SW 1271 (cell line): ENCODE measurements at regions not wholly inside any gene's neighbourhood (a gene's known extent, or its start where the extent isn't known, plus 50 kb on each side); places are given as distances from the start of the nearest gene placed in this dataset.

Experiments
- DNase-seq, 2 experiments: peaks; one replicate each; lab custom pipeline; 2025; lab: John Stamatoyannopoulos, UW

DNA sequence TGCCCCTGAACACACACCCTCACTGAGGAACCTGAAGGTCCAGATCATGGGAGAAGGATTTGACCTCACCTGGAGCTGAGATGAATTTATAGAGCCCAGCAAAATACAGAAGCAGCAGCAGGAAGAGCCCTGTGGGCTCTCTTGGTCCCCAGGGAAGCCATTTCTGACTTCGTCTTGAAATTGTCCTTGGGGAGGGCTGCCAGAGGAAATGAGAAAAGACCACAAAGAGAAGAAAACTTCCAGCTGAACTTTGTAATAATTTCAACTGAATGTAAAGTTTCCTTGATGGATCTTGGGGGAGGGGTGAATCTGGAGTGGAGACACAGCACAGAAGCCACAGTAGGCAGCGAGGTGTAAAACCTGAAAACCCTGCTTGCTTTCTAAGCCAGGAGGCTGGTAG is 500.9 kb upstream of the NXPH2 start:
- DNase-seq: no peak

DNA sequence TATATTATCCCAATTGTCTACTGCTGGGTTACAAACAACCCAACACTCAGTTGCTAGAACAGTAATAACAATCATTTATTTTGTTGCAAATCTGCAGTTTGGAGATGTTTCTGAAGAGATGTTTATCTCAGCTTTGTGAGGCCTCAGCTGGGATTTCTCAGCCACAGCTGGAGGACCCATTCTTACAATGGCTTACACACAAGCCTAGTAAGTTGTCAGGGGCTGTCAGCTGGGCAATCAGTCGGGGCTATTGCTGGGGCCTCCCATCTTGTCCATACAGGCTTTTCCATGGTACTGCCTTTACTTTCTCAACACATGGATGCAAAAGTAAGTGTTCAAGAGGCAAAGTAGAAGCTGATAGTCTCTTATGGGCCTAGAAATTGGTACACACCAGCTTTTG is 491.7 kb upstream of the NXPH2 start:
- DNase-seq: no peak

- no peak for DNase-seq
Measured at GRCh38 chr2:139271149-139271548, 491.0 kb upstream of the NXPH2 start.

DNA sequence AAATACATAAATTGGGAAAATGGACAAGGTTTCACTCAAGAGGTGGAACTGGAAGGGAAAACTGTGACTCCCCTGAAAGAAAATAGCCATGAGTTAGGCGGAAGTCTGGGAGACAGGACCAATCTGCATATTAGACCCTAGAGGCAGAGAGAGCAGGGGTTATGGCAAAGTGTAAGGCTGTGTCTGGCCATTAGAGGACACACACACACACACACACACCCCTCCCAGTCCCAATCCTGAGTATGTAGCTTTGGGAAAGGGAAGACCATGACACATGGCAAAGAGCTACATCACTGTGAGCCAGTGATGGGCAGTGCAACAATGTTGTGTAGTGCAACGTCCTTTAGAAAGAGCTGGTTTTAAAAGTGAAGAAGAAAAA is 479.9 kb upstream of the NXPH2 start:
- no peak for DNase-seq

- no peak for DNase-seq
Measured at GRCh38 chr2:139259422-139260051, 479.3 kb upstream of the NXPH2 start.

DNA sequence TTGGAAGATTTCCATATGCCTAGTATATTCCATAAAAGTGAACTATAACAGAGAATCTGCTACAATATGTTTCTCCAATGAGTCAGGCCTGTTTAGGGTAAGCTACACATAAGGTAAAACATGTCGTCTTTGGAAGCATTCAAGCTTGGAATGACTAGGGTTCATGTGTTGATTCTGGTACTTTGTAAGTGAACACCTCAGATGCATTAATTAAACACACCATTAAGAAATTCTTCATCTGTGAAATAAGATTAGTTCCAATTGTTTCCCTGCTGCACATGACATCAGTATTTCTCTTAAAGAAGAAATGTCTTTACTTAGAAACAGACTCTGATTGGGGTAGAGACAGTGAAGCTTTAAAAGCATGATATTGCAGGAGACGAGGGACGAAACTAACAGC is 461.1 kb upstream of the NXPH2 start:
- no peak for DNase-seq

DNA sequence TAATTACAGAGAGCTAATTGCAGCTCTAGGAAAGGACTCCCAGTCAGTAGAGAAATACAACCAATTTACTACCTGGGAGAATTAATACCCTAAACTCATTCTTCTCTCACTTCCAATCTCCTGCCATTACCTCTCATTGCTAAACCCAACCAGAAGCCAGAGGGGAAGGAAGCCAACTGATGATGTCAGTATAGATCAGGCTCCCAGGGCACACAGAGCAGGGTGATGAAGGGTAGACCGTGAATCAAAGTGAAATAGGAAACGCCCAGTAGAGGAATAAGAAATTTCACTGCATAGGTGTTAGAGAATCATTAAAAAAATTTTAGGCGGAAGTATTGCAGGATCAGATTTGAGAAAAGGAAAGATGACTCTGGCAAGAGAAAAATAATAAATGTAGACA is 456.8 kb upstream of the NXPH2 start:
- no peak for DNase-seq

GRCh38 chr2:139230881-139231280 is 450.7 kb upstream of the NXPH2 start:
- no peak for DNase-seq

DNA sequence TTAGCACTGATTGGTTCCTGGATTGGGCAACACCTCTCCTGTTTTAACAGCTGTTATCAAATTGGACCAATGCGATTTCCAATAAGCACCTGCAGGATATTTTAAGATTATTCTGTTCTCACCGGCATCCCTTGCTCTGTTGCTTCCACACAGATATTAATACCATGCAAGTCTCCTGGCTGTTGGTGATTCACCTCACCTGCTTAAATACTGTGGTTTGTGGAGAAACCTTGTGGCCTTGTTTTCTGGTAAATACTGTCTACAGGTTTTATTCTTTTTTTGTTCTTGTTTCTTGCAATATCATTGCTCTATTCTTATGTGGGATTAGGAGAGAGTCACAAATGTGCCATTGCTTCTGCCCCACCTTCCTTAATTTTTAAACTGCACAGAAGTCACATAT is 448.1 kb upstream of the NXPH2 start:
- no peak for DNase-seq

- no peak for DNase-seq
Measured at GRCh38 chr2:139225961-139226360, 445.8 kb upstream of the NXPH2 start.

DNA sequence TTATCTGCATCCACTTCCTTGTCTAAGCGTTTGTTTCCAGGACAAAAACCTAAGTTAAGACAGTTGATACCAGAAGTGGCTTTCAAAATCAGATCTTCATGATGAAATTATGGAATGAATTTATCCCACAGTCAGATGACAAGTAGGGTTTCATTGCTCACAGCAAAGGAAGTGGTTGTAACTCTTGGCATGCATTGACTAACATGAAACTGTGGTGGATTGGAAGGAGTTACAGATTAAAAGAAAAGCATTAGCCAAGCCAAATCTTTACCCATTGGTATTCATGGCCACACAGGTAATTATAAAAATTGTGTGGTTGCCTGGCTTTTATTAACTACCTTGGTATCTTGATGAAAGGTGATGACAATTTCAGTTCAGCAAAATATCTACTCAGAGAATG is 438.0 kb upstream of the NXPH2 start:
- no peak for DNase-seq

DNA sequence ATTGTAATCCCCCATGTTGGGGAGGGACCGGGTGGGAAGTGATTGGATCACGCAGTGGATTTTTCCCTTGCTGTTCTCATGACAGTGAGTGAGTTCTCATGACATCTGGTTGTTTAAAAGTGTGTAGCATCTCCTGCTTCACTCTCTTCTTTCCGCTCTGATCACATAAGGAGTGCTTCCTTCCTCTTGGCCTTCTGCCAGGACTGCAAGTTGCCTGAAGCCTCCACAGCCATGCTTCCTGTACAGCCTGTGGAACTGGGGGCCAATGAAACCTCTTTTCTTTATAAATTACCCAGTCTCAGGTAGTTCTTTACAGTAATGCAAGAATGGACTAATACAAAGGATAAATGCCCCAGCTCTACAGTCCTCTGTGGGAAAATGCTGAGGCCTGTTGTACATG is 437.5 kb upstream of the NXPH2 start:
- no peak for DNase-seq

DNA sequence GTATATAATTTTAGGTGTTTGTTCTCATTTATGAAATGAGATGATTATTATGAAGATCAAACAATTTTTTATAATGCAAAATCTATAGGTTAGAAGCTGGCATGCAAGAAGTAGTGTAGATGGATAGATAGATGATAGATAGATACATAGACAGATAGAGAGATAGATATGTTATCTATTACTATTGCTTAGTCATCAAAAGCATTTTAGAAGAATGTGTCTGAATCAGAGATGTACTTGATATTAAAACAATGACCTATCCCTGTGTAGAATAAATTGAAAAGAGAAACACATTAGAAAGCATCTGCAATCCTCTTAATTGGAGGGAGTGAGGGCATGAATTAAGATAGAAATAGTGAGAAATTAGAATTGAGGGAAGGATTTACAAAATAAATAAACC is 436.2 kb upstream of the NXPH2 start:
- DNase-seq: no peak

- DNase-seq: no peak
Measured at GRCh38 chr2:139214801-139215200, 434.6 kb upstream of the NXPH2 start.

- no peak for DNase-seq
Measured at GRCh38 chr2:139209586-139209985, 429.4 kb upstream of the NXPH2 start.

GRCh38 chr2:139201516-139201915 is 421.3 kb upstream of the NXPH2 start:
- DNase-seq: no peak

GRCh38 chr2:139196754-139197153 is 416.6 kb upstream of the NXPH2 start:
- DNase-seq: peak in 1 of 2 experiments; percentile 4

GRCh38 chr2:139194546-139194945 is 414.4 kb upstream of the NXPH2 start:
- DNase-seq: no peak

GRCh38 chr2:139177041-139177440 is 396.9 kb upstream of the NXPH2 start:
- DNase-seq: no peak

DNA sequence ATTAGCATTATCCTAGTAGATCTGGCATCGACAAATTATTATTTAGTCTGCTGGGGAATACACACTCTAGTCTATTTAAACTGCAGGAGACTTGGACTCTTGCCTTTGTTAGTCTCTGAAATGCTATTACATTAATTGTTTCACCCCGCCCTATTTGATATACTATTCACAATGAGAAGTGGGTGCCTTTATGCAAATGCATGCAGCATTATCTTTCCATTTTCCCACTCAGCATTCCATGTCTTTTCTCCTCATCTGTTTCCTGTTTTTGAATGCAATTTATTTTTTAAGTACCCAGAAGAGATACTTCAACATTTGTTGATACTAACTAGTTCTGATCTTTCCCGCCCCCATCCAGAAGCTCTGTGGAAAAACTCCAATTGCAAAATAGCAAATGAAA is 395.3 kb upstream of the NXPH2 start:
- no peak for DNase-seq

GRCh38 chr2:139170406-139170805 is 390.2 kb upstream of the NXPH2 start:
- DNase-seq: no peak

- no peak for DNase-seq
Measured at GRCh38 chr2:139165601-139166000, 385.4 kb upstream of the NXPH2 start.

GRCh38 chr2:139165041-139165440 is 384.9 kb upstream of the NXPH2 start:
- DNase-seq: no peak

DNA sequence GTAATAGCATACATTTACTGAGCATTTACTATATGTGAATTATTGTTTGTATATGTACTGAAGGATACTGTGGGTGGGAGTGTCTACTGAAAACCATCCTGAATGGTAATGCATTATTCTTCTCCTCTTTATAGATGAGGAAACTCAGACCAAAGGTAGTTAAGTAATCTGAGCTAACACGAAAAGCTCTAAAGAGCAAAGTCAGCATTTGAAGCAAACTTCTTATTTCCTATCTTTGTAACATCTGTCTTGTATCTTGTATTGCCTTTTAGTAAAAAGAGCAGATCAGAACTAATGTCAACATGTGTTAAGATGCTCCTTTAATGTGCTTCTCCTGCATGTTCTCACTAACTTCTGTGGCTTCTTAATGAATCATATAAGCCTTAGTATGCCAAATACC is 382.8 kb upstream of the NXPH2 start:
- no peak for DNase-seq

DNA sequence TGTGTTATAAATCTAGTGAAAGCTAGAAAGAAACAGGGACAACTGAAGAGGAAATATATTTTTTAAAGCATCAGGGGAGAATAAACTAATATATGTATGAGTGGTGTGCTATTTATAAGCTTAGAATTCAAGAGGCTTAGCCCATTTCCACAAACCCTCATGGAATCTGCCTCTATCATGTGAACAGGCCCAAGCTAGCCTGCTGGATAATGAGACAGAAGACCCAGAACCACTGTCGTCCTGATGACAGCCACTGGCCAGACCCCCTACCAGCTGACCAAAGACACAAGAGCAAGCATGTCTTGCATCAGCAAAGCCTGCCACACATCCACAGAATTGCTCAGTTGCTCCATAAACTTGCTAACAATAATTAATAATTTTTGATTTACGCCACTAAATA is 382.3 kb upstream of the NXPH2 start:
- no peak for DNase-seq
